Ammon's horn (tissue), 1 donor: ENCODE measurements at regions not wholly inside any gene's neighbourhood (a gene's known extent, or its start where the extent isn't known, plus 50 kb on each side); places are given as distances from the start of the nearest gene placed in this dataset.

Experiments
- DNase-seq: peaks from one replicate; pipeline ENCODE4 v3.0.0-alpha.2; 2016; ENCODE audit warnings: low spot score

GRCh38 chr20:61049684-61050083 lies 202.4 kb upstream of the CDH4 start:
- DNase-seq: no peak

GRCh38 chr20:61050336-61050890 lies 201.6 kb upstream of the CDH4 start:
- no peak for DNase-seq

GRCh38 chr20:61052195-61052750 lies 199.8 kb upstream of the CDH4 start:
- no peak for DNase-seq

GRCh38 chr20:61052776-61053442 lies 199.2 kb upstream of the CDH4 start:
- no peak for DNase-seq

- no peak for DNase-seq
Measured at GRCh38 chr20:61053487-61053886, 198.6 kb upstream of the CDH4 start.

- no peak for DNase-seq
Measured at GRCh38 chr20:61053889-61054288, 198.2 kb upstream of the CDH4 start.

- no peak for DNase-seq
Measured at GRCh38 chr20:61054411-61054810, 197.7 kb upstream of the CDH4 start.

GRCh38 chr20:61055180-61056010 lies 196.7 kb upstream of the CDH4 start:
- DNase-seq: no peak

GRCh38 chr20:61056116-61056515 lies 195.9 kb upstream of the CDH4 start:
- no peak for DNase-seq

GRCh38 chr20:61056627-61057442 lies 195.2 kb upstream of the CDH4 start:
- DNase-seq: no peak

- DNase-seq: no peak
Measured at GRCh38 chr20:61057443-61058121, 194.5 kb upstream of the CDH4 start.

GRCh38 chr20:61061981-61062380 lies 190.1 kb upstream of the CDH4 start:
- DNase-seq: no peak

GRCh38 chr20:61065853-61066252 lies 186.2 kb upstream of the CDH4 start:
- no peak for DNase-seq

- DNase-seq: no peak
Measured at GRCh38 chr20:61066526-61066925, 185.5 kb upstream of the CDH4 start.

GRCh38 chr20:61067221-61067620 lies 184.8 kb upstream of the CDH4 start:
- DNase-seq: no peak

- DNase-seq: no peak
Measured at GRCh38 chr20:61072398-61072797, 179.7 kb upstream of the CDH4 start.

GRCh38 chr20:61073376-61073775 lies 178.7 kb upstream of the CDH4 start:
- no peak for DNase-seq

- DNase-seq: no peak
Measured at GRCh38 chr20:61082720-61083119, 169.3 kb upstream of the CDH4 start.

GRCh38 chr20:61083431-61083830 lies 168.6 kb upstream of the CDH4 start:
- DNase-seq: no peak

GRCh38 chr20:61086031-61086430 lies 166.0 kb upstream of the CDH4 start:
- no peak for DNase-seq

- DNase-seq: no peak
Measured at GRCh38 chr20:61090541-61090940, 161.5 kb upstream of the CDH4 start.

GRCh38 chr20:61092251-61092650 lies 159.8 kb upstream of the CDH4 start:
- DNase-seq: no peak
